Ovary (tissue), 7 donors: ENCODE measurements at regions not wholly inside any gene's neighbourhood (a gene's known extent, or its start where the extent isn't known, plus 50 kb on each side); places are given as distances from the start of the nearest gene placed in this dataset.

Experiments used
- DNase-seq, 5 donors: peaks; one replicate each; pipeline ENCODE4 v3.0.0-alpha.2; 2019 to 2020
- H3K27ac ChIP-seq, 2 donors: fragments of 200-600 bp; one replicate each; pipeline versions ENCODE4 v1.5.1 to v1.8.0; 2019 to 2022
- H3K27me3 ChIP-seq: fragments of 200-600 bp; one replicate; pipeline ENCODE4 v1.8.0; 2022
- H3K36me3 ChIP-seq: fragments of 200-600 bp; sonication (generic); one replicate; pipeline ENCODE4 v1.5.1; 2019
- H3K4me1 ChIP-seq: one replicate; pipeline ENCODE4 v1.8.1; 2013; ENCODE audit warnings: mild to moderate bottlenecking, moderate library complexity; ENCODE audit not compliant: insufficient read depth
- H3K4me3 ChIP-seq: fragments of 200-600 bp; sonication (generic); one replicate; pipeline ENCODE4 v1.5.1; 2017
- H3K9me3 ChIP-seq, 2 donors: fragments of 200-600 bp in 1 of 2; sonication (generic) in 1 of 2; one replicate each; pipeline versions ENCODE4 v1.5.1 to v1.8.1; 2013 to 2019; ENCODE audit warnings: mild to moderate bottlenecking in 1 of 2, moderate library complexity in 1 of 2
- CTCF ChIP-seq, 3 donors: fragments of 450-650 bp in 2 of 3; fragments of 200-600 bp in 1 of 3; IDR thresholded peaks; one replicate each; pipeline versions ENCODE4 v1.5.1 to v1.8.0; 2016 to 2022; ENCODE audit warnings: antibody characterized with exemption in 3 of 3, mild to moderate bottlenecking in 1 of 3
- EP300 ChIP-seq: sonication (generic); formaldehyde crosslinking; IDR thresholded peaks from one replicate; pipeline ENCODE4 v1.6.1; 2017; ENCODE audit warnings: antibody characterized with exemption
- POLR2A ChIP-seq: fragments of 450-650 bp; IDR thresholded peaks from one replicate; pipeline ENCODE4 v1.6.1; 2017; ENCODE audit warnings: antibody characterized with exemption, mild to moderate bottlenecking, moderate library complexity
- WGBS, 3 donors: extraction: QIAGEN DNeasy Blood & Tissue Kit in 1 of 3; methylation state at CpG; one replicate each; pipeline versions ENCODE4 v1.1.5 to v1.1.7; 2013 to 2017; 5-methylcytosine and 5-hydroxymethylcytosine counted together
- intact Hi-C, 4 donors: fragments of 100-400 bp; cut with DNase I; formaldehyde crosslinking; loops; one replicate each; pipeline versions ENCODE4 v1.11.0 to v1.15.1; 2022 to 2023
- donor health status: DM: no; HTN: no; CAD: no; lungs with moderate emphysema.
- donor health status: DM: no; HTN: no; CAD: no.
- donor health status: Bipolar disorder and iron deficiency.
- donor health status: DM: no; HTN: no; CAD: no.
- donor health status: DM: yes; HTN: yes; CAD: no.

- WGBS, 3 donors, result 95 to 98% (median 95%) methylated on average over 2 of the region's 2 CpGs
- Histone ChIP-seq H3K4me1 (no peaks in the 10 kb centered on the region), H3K36me3 (no peaks in the 10 kb centered on the region), H3K27ac (no peak overlapping the region), H3K9me3 (no peaks in the 10 kb centered on the region), H3K4me3 (no peak overlapping the region), H3K27me3 (no peaks in the 10 kb centered on the region)
- TF ChIP-seq EP300, result no peak
- no peak for TF ChIP-seq POLR2A
- no peak for TF ChIP-seq CTCF (IDR thresholded peaks at IDR 0.05)
- DNase-seq, result no peak
- intact Hi-C loops, result no loop called here
Observed at GRCh38 chr6:139824864-139825263, 450.4 kb upstream of the CITED2 start.

DNA sequence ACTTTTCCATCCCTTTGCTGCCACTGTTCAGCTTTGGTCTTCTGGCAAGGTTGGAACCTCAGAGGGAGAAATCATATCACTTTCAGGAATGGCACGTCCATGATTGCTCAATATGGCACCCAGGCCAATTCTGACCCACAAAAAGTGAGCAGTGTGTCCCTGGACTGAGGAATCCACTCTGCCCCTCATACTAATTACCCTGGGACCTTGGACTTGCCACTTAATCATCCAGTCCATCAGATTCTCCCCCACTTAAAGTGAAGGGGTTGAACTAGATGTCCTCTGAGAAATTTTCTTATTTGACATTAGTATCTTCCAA is 449.3 kb upstream of the CITED2 start:
- H3K27ac ChIP-seq, result no peak overlapping the region
- no peak overlapping the region for H3K4me3 ChIP-seq
- no peak for DNase-seq
- WGBS, 3 donors, result 88 to 100% (median 91%) methylated on average over 1 of the region's 1 CpG
- H3K4me1 ChIP-seq, result no peaks in the 10 kb centered on the region
- no peaks in the 10 kb centered on the region for H3K36me3 ChIP-seq
- no peaks in the 10 kb centered on the region for H3K27me3 ChIP-seq
- intact Hi-C loops, result no loop called here
- H3K9me3 ChIP-seq, result no peaks in the 10 kb centered on the region
- no peak for TF ChIP-seq EP300
- no peak for TF ChIP-seq POLR2A
- no peak for TF ChIP-seq CTCF (IDR thresholded peaks at IDR 0.05)

DNA sequence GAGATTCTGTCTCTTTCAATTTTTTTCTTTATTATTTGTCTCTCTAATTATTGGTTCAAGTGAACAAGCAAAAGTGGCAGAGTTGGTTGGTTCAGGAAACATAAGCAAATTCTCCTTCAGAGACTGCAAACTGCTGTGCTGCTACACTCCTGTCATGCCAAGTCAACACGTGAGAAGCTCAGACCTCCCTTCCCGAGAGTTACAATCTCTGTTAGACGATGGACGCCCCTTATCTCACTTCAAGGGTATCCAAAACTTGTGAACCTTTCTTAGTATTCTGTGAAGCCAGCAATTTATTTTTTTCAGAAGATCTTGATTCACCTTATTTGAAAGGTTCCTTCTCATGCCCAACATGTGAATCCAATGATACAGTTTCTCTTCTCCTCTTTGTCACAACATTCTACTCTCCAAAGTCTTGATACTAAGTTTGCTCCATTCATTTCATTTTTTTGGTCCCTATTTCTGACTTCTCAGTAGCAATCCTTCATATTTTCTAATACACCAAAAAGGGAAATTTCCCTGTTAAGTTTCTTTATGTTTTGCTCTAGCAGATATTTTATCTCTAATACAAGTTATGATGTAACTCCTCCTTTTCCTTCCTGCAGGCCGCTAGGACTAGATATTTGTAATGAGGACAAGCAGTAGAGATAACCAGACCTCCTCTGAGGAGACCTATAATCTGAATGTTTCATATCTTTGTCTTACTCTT is 448.8 kb upstream of the CITED2 start:
- no peak for TF ChIP-seq CTCF (IDR thresholded peaks at IDR 0.05)
- TF ChIP-seq EP300, result no peak
- TF ChIP-seq POLR2A, result no peak
- no peaks in the 10 kb centered on the region for H3K9me3 ChIP-seq
- no peaks in the 10 kb centered on the region for H3K27me3 ChIP-seq
- H3K4me3 ChIP-seq, result no peak overlapping the region
- H3K27ac ChIP-seq, result no peak overlapping the region
- no peaks in the 10 kb centered on the region for H3K4me1 ChIP-seq
- DNase-seq, result no peak
- 73 to 84% (median 76%) methylated on average over 5 of the region's 5 CpGs for WGBS, 3 donors
- intact Hi-C loops, result no loop called here
- no peaks in the 10 kb centered on the region for H3K36me3 ChIP-seq

DNA sequence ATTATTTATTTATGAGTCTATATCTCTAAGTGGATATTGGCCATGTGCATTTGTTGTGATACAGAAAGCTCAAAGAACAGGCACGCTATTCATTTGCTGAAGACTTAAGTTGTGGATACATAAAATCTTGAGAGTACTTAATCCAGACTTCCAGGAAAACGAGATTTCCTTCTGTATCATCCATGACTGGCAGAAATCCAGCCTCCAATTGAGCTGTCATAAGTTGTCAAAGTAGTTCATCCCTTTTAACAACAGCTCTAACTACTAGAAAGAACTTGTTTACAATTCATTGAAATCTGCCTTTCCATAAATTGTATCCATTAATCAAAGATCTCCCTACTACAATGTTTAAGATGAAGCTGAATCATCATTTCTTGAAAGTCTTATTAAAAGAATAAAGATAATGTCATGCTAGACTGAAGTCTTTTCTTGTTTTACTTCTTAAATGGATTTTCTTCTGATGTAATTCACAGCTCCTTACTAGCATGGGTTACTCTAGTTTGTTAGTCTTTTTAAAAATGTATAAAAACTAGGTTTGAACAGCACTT is 447.3 kb upstream of the CITED2 start:
- no peak for DNase-seq
- H3K4me1 ChIP-seq, result no peaks in the 10 kb centered on the region
- no peaks in the 10 kb centered on the region for H3K27me3 ChIP-seq
- TF ChIP-seq EP300 (no peak), CTCF (IDR thresholded peaks at IDR 0.05) (no peak), POLR2A (no peak)
- H3K9me3 ChIP-seq, result no peaks in the 10 kb centered on the region
- no peaks in the 10 kb centered on the region for H3K36me3 ChIP-seq
- intact Hi-C loops, result no loop called here
- H3K27ac ChIP-seq, result no peak overlapping the region
- H3K4me3 ChIP-seq, result no peak overlapping the region
- WGBS, 3 donors, result 54 to 65% (median 61%) methylated on average over 2 of the region's 2 CpGs
